Stimulated activated CD4-positive, alpha-beta T cell treated with anti-CD3 and anti-CD28 coated beads, Interleukin-4, amount 100 ng/mL, for 48 hours (primary cell): ENCODE measurements at regions not wholly inside any gene's neighbourhood (a gene's known extent, or its start where the extent isn't known, plus 50 kb on each side); places are given as distances from the start of the nearest gene placed in this dataset.
"Not testable (repeated sequence)": the region's sequence is repeated elsewhere in the genome, so short reads cannot be mapped to it uniquely, and the experiment has no call there.

Source experiments
- DNase-seq, 2 donors: peaks; one replicate each; pipeline ENCODE4 v3.0.0-alpha.2; 2020; ENCODE audit warnings: low read depth in 2 of 2

GRCh38 chr13:73168226-73168952 is 109.6 kb downstream of the KLF5 start:
- no peak for DNase-seq

- no peak for DNase-seq
Observed at GRCh38 chr13:73167028-73167820, 108.4 kb downstream of the KLF5 start.

GRCh38 chr13:73166204-73166603 is 107.4 kb downstream of the KLF5 start:
- DNase-seq = no peak

GRCh38 chr13:73162912-73163911 is 104.4 kb downstream of the KLF5 start:
- DNase-seq = no peak

GRCh38 chr13:73160371-73161031 is 101.7 kb downstream of the KLF5 start:
- not testable (repeated sequence) for DNase-seq

- DNase-seq = no peak
Observed at GRCh38 chr13:73158851-73159250, 100.0 kb downstream of the KLF5 start.

GRCh38 chr13:73157031-73157430 is 98.2 kb downstream of the KLF5 start:
- DNase-seq = no peak

GRCh38 chr13:73146707-73147106 is 87.9 kb downstream of the KLF5 start:
- no peak for DNase-seq

GRCh38 chr13:73142071-73142470 is 83.3 kb downstream of the KLF5 start:
- DNase-seq = no peak

GRCh38 chr13:73141292-73141771 is 82.5 kb downstream of the KLF5 start:
- no peak for DNase-seq

GRCh38 chr13:73140801-73141200 is 82.0 kb downstream of the KLF5 start:
- DNase-seq = no peak

GRCh38 chr13:73138638-73139491 is 80.1 kb downstream of the KLF5 start:
- no peak for DNase-seq

GRCh38 chr13:73138276-73138637 is 79.5 kb downstream of the KLF5 start:
- DNase-seq = no peak

GRCh38 chr13:73136776-73137175 is 78.0 kb downstream of the KLF5 start:
- DNase-seq = no peak

GRCh38 chr13:73133531-73133930 is 74.7 kb downstream of the KLF5 start:
- no peak for DNase-seq

- no peak for DNase-seq
Observed at GRCh38 chr13:73131247-73131646, 72.4 kb downstream of the KLF5 start.

GRCh38 chr13:73129023-73129422 is 70.2 kb downstream of the KLF5 start:
- no peak for DNase-seq
